PC-9 (cell line): ENCODE measurements at regions not wholly inside any gene's neighbourhood (a gene's known extent, or its start where the extent isn't known, plus 50 kb on each side); places are given as distances from the start of the nearest gene placed in this dataset.

Source experiments
- CTCF ChIP-seq: fragments of 200-600 bp; sonication (generic); conservative IDR thresholded peaks from 2 replicates; pipeline ENCODE4 v1.6.1; 2017; ENCODE audit warnings: mixed run types, antibody characterized with exemption, mild to moderate bottlenecking, moderate library complexity
- EZH2 ChIP-seq: fragments of 200-600 bp; sonication (generic); IDR thresholded peaks from 2 replicates; pipeline ENCODE4 v1.8.0; 2017; ENCODE audit warnings: antibody characterized with exemption, low read depth

GRCh38 chr6:4302524-4302923 is 167.1 kb upstream of the ECI2 start:
- TF ChIP-seq EZH2 (no peak), CTCF (no peak)
